HEK293 (cell line): ENCODE measurements at regions not wholly inside any gene's neighbourhood (a gene's known extent, or its start where the extent isn't known, plus 50 kb on each side); places are given as distances from the start of the nearest gene placed in this dataset.

Experiments used
- CTCF ChIA-PET: fragments of 350-600 bp; formaldehyde crosslinking; extraction: SDS; loops from one replicate; lab custom pipeline; 2021; ENCODE audit warnings: antibody characterized with exemption; lab: Yijun Ruan, JAX
- POLR2A ChIA-PET: fragments of 300-600 bp; formaldehyde crosslinking; extraction: SDS; loops from one replicate; lab custom pipeline; 2020; ENCODE audit warnings: antibody characterized with exemption, inconsistent platforms; lab: Yijun Ruan, JAX
- H3K27ac ChIP-seq: fragments of 200-500 bp; sonication (Bioruptor generic); 2 replicates; pipeline ENCODE4 v1.5.1; 2014; ENCODE audit warnings: low read depth, low read length, control low read depth, inconsistent platforms; ENCODE audit errors: extremely low read depth
- H3K36me3 ChIP-seq, 2 experiments: fragments of 200-500 bp in 1 of 2; sonication (Bioruptor generic) in 1 of 2; 1 replicate in 1 of 2; 2 replicates in 1 of 2; pipeline ENCODE4 v1.5.1; 2014 to 2017; ENCODE audit warnings: inconsistent platforms in 2 of 2, low read length in 2 of 2; ENCODE audit not compliant: control insufficient read depth in 2 of 2, insufficient read depth in 1 of 2
- H3K4me1 ChIP-seq: fragments of 200-500 bp; sonication (Bioruptor generic); 2 replicates; pipeline ENCODE4 v1.5.1; 2014; ENCODE audit warnings: mild to moderate bottlenecking, low read length, inconsistent platforms; ENCODE audit not compliant: control insufficient read depth, insufficient read depth
- H3K4me3 ChIP-seq: 2 replicates; pipeline ENCODE4 v1.5.1; 2011; ENCODE audit warnings: low read depth, mild to moderate bottlenecking, control low read depth, low read length, moderate library complexity
- H3K9me3 ChIP-seq: fragments of 200-500 bp; sonication (Bioruptor generic); 2 replicates; pipeline ENCODE4 v1.5.1; 2014; ENCODE audit warnings: low read depth, low read length, inconsistent platforms; ENCODE audit not compliant: control insufficient read depth, insufficient read depth
- SP2 ChIP-seq: fragments of 450-650 bp; formaldehyde crosslinking; IDR thresholded peaks from 2 replicates; pipeline ENCODE4 v1.5.1; 2016; ENCODE audit warnings: missing biosample characterization, missing genetic modification characterization
- ZBTB21 ChIP-seq: fragments of 450-650 bp; formaldehyde crosslinking; IDR thresholded peaks from 2 replicates; pipeline ENCODE4 v1.5.1; 2017; ENCODE audit warnings: missing biosample characterization, missing genetic modification characterization
- ZNF211 ChIP-seq: fragments of 450-650 bp; formaldehyde crosslinking; IDR thresholded peaks from 2 replicates; pipeline ENCODE4 v1.5.1; 2016; ENCODE audit warnings: low read depth, missing biosample characterization, missing genetic modification characterization
- ZNF292 ChIP-seq: fragments of 450-650 bp; formaldehyde crosslinking; IDR thresholded peaks from 2 replicates; pipeline ENCODE4 v1.5.1; 2016; ENCODE audit warnings: low read depth, missing biosample characterization, missing genetic modification characterization, borderline replicate concordance
- ZNF354C ChIP-seq: fragments of 450-650 bp; formaldehyde crosslinking; IDR thresholded peaks from 2 replicates; pipeline ENCODE4 v1.5.1; 2016; ENCODE audit warnings: missing biosample characterization, missing genetic modification characterization, low read depth, borderline replicate concordance
- ZNF561 ChIP-seq: fragments of 450-650 bp; IDR thresholded peaks from 2 replicates; pipeline ENCODE4 v1.5.1; 2018; ENCODE audit warnings: missing biosample characterization, missing genetic modification characterization, borderline replicate concordance
- ZNF626 ChIP-seq: fragments of 450-650 bp; sonication (Bioruptor Pico); formaldehyde crosslinking; IDR thresholded peaks from 2 replicates; pipeline ENCODE4 v1.5.1; 2018; ENCODE audit warnings: missing biosample characterization, missing genetic modification characterization, inconsistent platforms
- TF ChIP-seq, protein P1 (sequence below): fragments of 450-650 bp; formaldehyde crosslinking; IDR thresholded peaks from 2 replicates; pipeline ENCODE4 v1.5.1; 2016; ENCODE audit warnings: missing biosample characterization, missing genetic modification characterization
- TF ChIP-seq, protein P2 (sequence below): fragments of 450-650 bp; formaldehyde crosslinking; IDR thresholded peaks from 2 replicates; pipeline ENCODE4 v1.5.1; 2016; ENCODE audit warnings: missing biosample characterization, missing genetic modification characterization
- TF ChIP-seq, protein P3 (sequence below): fragments of 450-650 bp; formaldehyde crosslinking; IDR thresholded peaks from 2 replicates; pipeline ENCODE4 v1.5.1; 2016; ENCODE audit warnings: missing biosample characterization, missing genetic modification characterization
- TF ChIP-seq, protein P4 (sequence below): fragments of 450-650 bp; formaldehyde crosslinking; IDR thresholded peaks from 2 replicates; pipeline ENCODE4 v1.5.1; 2016; ENCODE audit warnings: missing biosample characterization, missing genetic modification characterization
- TF ChIP-seq, protein P5 (sequence below): fragments of 450-650 bp; formaldehyde crosslinking; IDR thresholded peaks from 2 replicates; pipeline ENCODE4 v1.5.1; 2016; ENCODE audit warnings: missing biosample characterization, missing genetic modification characterization, borderline replicate concordance
- TF ChIP-seq, protein P6 (sequence below): IDR thresholded peaks from 2 replicates; pipeline ENCODE4 v1.6.1; 2011; ENCODE audit warnings: mild to moderate bottlenecking, low read depth, low read length, borderline replicate concordance
- TF ChIP-seq, protein P7 (sequence below): fragments of 450-650 bp; formaldehyde crosslinking; IDR thresholded peaks from 2 replicates; pipeline ENCODE4 v1.5.1; 2016; ENCODE audit warnings: missing biosample characterization, missing genetic modification characterization
- TF ChIP-seq, protein P8 (sequence below): fragments of 450-650 bp; formaldehyde crosslinking; IDR thresholded peaks from 2 replicates; pipeline ENCODE4 v1.5.1; 2016; ENCODE audit warnings: missing biosample characterization, missing genetic modification characterization

DNA sequence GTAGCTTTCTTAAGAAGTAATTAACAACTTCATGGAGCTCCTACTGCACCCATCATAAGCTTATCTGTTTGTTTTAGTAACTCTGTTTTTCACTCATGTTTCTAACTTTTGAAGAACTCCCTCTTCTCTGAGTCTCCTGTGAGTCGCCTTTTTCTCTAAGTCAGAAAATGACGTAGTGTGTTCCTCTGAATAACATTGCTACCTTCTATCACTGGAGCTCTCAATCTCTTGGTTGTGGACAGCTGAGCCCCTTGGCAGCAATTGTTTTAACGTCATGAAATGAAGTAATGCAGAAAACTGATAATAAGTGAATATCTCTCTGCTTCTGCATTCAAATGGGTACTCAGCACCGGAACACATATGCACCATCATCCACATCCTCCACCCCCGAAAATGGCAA, 433.3 kb upstream of the SALL3 start:
- CTCF ChIA-PET = no interaction called here
- POLR2A ChIA-PET = no interaction called here
- H3K4me3 ChIP-seq = no peak overlapping the region
- no peaks in the 10 kb centered on the region for H3K36me3 ChIP-seq
- H3K9me3 ChIP-seq = no peaks in the 10 kb centered on the region
- TF ChIP-seq ZNF292 (tag by site-specific recombination) (no peak), ZNF211 (tag by site-specific recombination) (no peak), ZNF626 (tag by site-specific recombination) (no peak), SP2 (tag by site-specific recombination) (no peak), ZNF561 (tag by site-specific recombination) (no peak), ZBTB21 (tag by site-specific recombination) (no peak), ZNF354C (no peak)
- TF ChIP-seq, protein P1, sequence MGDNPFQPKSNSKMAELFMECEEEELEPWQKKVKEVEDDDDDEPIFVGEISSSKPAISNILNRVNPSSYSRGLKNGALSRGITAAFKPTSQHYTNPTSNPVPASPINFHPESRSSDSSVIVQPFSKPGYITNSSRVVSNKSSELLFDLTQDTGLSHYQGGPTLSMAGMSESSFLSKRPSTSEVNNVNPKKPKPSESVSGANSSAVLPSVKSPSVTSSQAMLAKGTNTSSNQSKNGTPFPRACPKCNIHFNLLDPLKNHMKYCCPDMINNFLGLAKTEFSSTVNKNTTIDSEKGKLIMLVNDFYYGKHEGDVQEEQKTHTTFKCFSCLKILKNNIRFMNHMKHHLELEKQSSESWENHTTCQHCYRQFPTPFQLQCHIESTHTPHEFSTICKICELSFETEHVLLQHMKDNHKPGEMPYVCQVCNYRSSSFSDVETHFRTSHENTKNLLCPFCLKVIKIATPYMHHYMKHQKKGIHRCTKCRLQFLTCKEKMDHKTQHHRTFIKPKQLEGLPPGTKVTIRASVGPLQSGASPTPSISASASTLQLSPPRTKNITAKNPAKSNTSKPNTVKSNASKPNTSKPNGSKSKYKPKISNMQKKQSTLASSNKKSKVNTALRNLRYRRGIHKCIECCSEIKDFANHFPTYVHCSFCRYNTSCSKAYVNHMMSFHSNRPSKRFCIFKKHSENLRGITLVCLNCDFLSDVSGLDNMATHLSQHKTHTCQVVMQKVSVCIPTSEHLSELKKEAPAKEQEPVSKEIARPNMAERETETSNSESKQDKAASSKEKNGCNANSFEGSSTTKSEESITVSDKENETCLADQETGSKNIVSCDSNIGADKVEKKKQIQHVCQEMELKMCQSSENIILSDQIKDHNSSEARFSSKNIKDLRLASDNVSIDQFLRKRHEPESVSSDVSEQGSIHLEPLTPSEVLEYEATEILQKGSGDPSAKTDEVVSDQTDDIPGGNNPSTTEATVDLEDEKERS = no peak
- TF ChIP-seq, protein P2, sequence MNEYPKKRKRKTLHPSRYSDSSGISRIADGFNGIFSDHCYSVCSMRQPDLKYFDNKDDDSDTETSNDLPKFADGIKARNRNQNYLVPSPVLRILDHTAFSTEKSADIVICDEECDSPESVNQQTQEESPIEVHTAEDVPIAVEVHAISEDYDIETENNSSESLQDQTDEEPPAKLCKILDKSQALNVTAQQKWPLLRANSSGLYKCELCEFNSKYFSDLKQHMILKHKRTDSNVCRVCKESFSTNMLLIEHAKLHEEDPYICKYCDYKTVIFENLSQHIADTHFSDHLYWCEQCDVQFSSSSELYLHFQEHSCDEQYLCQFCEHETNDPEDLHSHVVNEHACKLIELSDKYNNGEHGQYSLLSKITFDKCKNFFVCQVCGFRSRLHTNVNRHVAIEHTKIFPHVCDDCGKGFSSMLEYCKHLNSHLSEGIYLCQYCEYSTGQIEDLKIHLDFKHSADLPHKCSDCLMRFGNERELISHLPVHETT (tag by site-specific recombination) = no peak
- TF ChIP-seq, protein P3, sequence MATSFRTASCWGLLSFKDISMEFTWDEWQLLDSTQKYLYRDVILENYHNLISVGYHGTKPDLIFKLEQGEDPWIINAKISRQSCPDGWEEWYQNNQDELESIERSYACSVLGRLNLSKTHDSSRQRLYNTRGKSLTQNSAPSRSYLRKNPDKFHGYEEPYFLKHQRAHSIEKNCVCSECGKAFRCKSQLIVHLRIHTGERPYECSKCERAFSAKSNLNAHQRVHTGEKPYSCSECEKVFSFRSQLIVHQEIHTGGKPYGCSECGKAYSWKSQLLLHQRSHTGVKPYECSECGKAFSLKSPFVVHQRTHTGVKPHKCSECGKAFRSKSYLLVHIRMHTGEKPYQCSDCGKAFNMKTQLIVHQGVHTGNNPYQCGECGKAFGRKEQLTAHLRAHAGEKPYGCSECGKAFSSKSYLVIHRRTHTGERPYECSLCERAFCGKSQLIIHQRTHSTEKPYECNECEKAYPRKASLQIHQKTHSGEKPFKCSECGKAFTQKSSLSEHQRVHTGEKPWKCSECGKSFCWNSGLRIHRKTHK (tag by site-specific recombination) = no peak
- TF ChIP-seq, protein P4, sequence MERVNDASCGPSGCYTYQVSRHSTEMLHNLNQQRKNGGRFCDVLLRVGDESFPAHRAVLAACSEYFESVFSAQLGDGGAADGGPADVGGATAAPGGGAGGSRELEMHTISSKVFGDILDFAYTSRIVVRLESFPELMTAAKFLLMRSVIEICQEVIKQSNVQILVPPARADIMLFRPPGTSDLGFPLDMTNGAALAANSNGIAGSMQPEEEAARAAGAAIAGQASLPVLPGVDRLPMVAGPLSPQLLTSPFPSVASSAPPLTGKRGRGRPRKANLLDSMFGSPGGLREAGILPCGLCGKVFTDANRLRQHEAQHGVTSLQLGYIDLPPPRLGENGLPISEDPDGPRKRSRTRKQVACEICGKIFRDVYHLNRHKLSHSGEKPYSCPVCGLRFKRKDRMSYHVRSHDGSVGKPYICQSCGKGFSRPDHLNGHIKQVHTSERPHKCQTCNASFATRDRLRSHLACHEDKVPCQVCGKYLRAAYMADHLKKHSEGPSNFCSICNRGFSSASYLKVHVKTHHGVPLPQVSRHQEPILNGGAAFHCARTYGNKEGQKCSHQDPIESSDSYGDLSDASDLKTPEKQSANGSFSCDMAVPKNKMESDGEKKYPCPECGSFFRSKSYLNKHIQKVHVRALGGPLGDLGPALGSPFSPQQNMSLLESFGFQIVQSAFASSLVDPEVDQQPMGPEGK (tag by site-specific recombination) = no peak
- TF ChIP-seq, protein P5, sequence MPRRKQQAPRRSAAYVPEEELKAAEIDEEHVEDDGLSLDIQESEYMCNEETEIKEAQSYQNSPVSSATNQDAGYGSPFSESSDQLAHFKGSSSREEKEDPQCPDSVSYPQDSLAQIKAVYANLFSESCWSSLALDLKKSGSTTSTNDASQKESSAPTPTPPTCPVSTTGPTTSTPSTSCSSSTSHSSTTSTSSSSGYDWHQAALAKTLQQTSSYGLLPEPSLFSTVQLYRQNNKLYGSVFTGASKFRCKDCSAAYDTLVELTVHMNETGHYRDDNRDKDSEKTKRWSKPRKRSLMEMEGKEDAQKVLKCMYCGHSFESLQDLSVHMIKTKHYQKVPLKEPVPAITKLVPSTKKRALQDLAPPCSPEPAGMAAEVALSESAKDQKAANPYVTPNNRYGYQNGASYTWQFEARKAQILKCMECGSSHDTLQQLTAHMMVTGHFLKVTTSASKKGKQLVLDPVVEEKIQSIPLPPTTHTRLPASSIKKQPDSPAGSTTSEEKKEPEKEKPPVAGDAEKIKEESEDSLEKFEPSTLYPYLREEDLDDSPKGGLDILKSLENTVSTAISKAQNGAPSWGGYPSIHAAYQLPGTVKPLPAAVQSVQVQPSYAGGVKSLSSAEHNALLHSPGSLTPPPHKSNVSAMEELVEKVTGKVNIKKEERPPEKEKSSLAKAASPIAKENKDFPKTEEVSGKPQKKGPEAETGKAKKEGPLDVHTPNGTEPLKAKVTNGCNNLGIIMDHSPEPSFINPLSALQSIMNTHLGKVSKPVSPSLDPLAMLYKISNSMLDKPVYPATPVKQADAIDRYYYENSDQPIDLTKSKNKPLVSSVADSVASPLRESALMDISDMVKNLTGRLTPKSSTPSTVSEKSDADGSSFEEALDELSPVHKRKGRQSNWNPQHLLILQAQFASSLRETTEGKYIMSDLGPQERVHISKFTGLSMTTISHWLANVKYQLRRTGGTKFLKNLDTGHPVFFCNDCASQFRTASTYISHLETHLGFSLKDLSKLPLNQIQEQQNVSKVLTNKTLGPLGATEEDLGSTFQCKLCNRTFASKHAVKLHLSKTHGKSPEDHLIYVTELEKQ (tag by site-specific recombination) = no peak
- TF ChIP-seq, protein P6, sequence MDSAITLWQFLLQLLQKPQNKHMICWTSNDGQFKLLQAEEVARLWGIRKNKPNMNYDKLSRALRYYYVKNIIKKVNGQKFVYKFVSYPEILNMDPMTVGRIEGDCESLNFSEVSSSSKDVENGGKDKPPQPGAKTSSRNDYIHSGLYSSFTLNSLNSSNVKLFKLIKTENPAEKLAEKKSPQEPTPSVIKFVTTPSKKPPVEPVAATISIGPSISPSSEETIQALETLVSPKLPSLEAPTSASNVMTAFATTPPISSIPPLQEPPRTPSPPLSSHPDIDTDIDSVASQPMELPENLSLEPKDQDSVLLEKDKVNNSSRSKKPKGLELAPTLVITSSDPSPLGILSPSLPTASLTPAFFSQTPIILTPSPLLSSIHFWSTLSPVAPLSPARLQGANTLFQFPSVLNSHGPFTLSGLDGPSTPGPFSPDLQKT = no peak
- TF ChIP-seq, protein P7, sequence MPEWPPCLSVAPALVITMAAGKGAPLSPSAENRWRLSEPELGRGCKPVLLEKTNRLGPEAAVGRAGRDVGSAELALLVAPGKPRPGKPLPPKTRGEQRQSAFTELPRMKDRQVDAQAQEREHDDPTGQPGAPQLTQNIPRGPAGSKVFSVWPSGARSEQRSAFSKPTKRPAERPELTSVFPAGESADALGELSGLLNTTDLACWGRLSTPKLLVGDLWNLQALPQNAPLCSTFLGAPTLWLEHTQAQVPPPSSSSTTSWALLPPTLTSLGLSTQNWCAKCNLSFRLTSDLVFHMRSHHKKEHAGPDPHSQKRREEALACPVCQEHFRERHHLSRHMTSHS (tag by site-specific recombination) = no peak
- TF ChIP-seq, protein P8, sequence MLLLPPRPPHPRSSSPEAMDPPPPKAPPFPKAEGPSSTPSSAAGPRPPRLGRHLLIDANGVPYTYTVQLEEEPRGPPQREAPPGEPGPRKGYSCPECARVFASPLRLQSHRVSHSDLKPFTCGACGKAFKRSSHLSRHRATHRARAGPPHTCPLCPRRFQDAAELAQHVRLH = no peak
- H3K4me1 ChIP-seq = no peaks in the 10 kb centered on the region
- no peak overlapping the region for H3K27ac ChIP-seq
